Fibroblast of the aortic adventitia (primary cell): ENCODE measurements at regions not wholly inside any gene's neighbourhood (a gene's known extent, or its start where the extent isn't known, plus 50 kb on each side); places are given as distances from the start of the nearest gene placed in this dataset.

ENCODE experiments used
- DNase-seq: peaks from one replicate; pipeline ENCODE4 v3.0.0-alpha.2; 2010; ENCODE audit warnings: low read depth
- H3K4me3 ChIP-seq: 2 replicates; pipeline ENCODE4 v1.5.1; 2011; ENCODE audit warnings: low read depth, mild to moderate bottlenecking, control low read depth, low read length, moderate library complexity
- TF ChIP-seq, protein P1 (sequence below): IDR thresholded peaks from 2 replicates; pipeline ENCODE4 v1.5.1; 2011; ENCODE audit warnings: mild to moderate bottlenecking, low read length, control low read depth, inconsistent platforms; ENCODE audit not compliant: insufficient read depth

DNA sequence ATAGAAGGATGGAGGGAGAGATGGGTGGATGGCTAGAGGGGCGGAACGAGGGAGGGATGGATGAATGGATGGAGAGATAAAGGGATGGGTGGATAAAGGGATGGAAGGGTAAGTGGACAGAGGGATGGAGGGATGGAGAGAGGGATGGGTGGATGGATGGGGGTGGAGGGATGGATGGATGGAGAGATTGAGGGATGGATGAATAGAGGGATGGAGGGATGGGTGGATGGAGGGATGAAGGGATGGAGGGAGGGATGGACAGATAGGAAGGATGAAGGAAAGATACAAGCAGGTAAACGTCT is 313.3 kb downstream of the UACA start:
- no peak overlapping the region for H3K4me3 ChIP-seq
- TF ChIP-seq, protein P1, sequence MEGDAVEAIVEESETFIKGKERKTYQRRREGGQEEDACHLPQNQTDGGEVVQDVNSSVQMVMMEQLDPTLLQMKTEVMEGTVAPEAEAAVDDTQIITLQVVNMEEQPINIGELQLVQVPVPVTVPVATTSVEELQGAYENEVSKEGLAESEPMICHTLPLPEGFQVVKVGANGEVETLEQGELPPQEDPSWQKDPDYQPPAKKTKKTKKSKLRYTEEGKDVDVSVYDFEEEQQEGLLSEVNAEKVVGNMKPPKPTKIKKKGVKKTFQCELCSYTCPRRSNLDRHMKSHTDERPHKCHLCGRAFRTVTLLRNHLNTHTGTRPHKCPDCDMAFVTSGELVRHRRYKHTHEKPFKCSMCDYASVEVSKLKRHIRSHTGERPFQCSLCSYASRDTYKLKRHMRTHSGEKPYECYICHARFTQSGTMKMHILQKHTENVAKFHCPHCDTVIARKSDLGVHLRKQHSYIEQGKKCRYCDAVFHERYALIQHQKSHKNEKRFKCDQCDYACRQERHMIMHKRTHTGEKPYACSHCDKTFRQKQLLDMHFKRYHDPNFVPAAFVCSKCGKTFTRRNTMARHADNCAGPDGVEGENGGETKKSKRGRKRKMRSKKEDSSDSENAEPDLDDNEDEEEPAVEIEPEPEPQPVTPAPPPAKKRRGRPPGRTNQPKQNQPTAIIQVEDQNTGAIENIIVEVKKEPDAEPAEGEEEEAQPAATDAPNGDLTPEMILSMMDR, result no peak
- no peak for DNase-seq

DNA sequence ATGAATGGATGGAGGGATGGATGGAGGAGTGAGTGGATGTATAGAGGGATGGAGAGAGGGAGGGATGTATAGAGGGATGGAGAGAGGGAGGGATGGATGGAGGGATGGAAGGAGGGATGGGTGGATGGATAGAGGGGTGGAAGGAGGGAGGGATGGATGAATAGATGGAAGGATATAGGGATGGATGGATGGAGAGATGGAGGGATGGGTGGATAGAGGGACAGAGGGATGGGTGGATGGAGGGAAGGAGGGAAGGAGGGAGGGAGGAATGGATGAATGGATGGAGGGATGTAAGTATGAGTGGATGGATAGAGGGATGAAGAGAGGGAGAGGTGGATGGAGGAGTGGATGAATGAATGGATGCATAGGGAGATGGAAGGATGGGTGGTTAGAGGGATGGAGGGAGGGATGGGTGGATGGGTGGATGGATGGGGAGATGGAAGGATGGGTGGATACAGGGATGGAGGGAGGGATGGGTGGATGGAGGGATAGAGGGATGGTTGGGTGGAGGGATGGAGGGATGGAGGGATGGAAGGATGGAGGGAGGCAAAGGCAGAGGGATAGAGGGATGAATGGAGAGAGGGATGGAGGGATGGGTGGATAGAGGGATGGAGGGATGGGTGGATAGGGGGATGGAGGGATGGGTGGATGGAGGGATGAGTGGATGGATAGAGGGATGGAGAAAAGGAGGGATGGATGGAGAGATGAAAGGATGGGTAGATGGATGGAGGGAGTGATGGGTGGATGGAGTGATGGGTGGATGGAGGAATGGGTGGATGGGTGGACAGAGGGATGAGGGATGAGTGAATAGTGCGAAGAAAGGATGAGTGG is 313.8 kb downstream of the UACA start:
- TF ChIP-seq, protein P1, result no peak
- DNase-seq, result no peak
- H3K4me3 ChIP-seq, result no peak overlapping the region

GRCh38 chr15:70447928-70448698 is 315.2 kb downstream of the UACA start:
- no peak overlapping the region for H3K4me3 ChIP-seq
- DNase-seq, result no peak
- TF ChIP-seq, protein P1, result no peak

- no peak overlapping the region for H3K4me3 ChIP-seq
- TF ChIP-seq, protein P1, result no peak
- DNase-seq, result no peak
Observed at GRCh38 chr15:70447521-70447920, 315.8 kb downstream of the UACA start.

DNA sequence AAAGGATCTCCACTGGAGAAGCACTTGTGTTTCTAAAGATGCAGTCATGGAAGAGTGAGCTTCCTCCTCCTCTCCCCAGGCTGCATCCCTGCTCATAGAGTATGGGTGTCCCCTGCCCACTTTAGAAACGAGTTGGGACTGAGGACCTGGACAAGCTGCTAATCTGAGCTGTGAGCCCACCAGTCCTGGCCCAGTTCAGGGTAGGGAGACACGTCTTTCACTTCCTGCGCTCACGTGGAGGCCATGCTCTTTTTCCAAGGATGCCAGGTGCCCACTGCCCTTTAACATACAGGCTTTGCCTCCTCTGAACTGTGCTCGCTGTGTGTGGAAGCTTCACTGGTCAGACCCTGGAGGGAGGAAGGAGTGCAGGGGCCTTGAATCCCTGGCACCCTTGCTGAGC is 316.3 kb downstream of the UACA start:
- TF ChIP-seq, protein P1, result no peak
- no peak for DNase-seq
- H3K4me3 ChIP-seq, result no peak overlapping the region

DNA sequence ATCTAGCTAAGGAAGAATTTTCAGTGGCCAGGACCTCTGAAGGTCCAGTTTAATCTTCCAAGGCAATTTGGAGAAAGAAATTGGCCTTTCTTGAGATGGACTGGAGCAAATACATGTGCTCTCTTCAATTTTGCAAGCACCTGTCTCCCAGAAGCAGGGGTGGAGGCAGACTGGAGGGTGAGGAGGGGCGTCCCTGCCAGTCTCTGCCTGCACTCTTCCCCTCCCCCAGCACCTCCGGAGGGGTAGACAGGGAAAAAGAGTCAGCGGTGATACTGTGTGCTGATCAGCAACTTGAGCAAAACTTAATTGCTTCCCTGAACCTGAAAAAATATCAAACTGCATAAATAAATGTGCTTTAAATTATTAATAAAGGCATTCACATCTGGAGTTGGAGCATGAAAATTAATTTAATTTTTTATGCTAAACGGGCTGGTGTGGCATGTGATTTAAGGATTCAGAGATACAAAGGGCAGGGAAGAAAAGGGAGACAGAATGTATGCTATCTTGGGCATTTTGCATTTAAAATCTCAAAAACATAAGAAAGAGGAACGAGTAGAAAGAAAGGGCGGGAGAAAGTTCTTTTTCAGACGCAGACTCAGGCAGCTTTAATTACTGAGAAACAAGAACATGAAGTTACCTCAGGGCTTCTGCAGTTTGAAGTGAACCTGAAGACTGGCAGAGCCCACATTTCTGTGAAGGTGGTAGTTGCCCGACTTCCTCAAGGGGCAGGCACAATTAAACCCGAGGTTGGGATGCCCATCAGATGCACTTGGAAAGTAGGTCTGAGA is 319.7 kb downstream of the UACA start:
- TF ChIP-seq, protein P1, result no peak
- DNase-seq, result no peak

More for the DNA sequence above, 319.7 kb downstream of the UACA start:
- no peak overlapping the region for H3K4me3 ChIP-seq
